NCI-H146 treated with DMSO at 0.1 percent for 48 hours (cell line): ENCODE measurements at regions not wholly inside any gene's neighbourhood (a gene's known extent, or its start where the extent isn't known, plus 50 kb on each side); places are given as distances from the start of the nearest gene placed in this dataset.
"Not testable (repeated sequence)": the region's sequence is repeated elsewhere in the genome, so short reads cannot be mapped to it uniquely, and the experiment has no call there.

Experiments used
- DNase-seq: peaks from one replicate; lab custom pipeline; 2025; ENCODE audit not compliant: unreplicated experiment; lab: John Stamatoyannopoulos, UW

- no peak for DNase-seq
Measured at GRCh38 chr12:67893022-67893580, 96.1 kb upstream of the IFNG-AS1 start.

GRCh38 chr12:67900418-67900817 is 88.8 kb upstream of the IFNG-AS1 start:
- not testable (repeated sequence) for DNase-seq

GRCh38 chr12:67909091-67909531 is 80.1 kb upstream of the IFNG-AS1 start:
- DNase-seq = no peak

- DNase-seq = no peak
Measured at GRCh38 chr12:67909681-67910080, 79.6 kb upstream of the IFNG-AS1 start.

- DNase-seq = no peak
Measured at GRCh38 chr12:67910360-67911274, 78.6 kb upstream of the IFNG-AS1 start.

- no peak for DNase-seq
Measured at GRCh38 chr12:67911275-67911600, 78.0 kb upstream of the IFNG-AS1 start.

GRCh38 chr12:67911789-67912188 is 77.5 kb upstream of the IFNG-AS1 start:
- no peak for DNase-seq

- DNase-seq = peak; percentile 6
Measured at GRCh38 chr12:67915335-67915851, 73.9 kb upstream of the IFNG-AS1 start.

- no peak for DNase-seq
Measured at GRCh38 chr12:67916266-67916970, 72.8 kb upstream of the IFNG-AS1 start.

GRCh38 chr12:67917811-67918210 is 71.4 kb upstream of the IFNG-AS1 start:
- no peak for DNase-seq

GRCh38 chr12:67918441-67918840 is 70.8 kb upstream of the IFNG-AS1 start:
- no peak for DNase-seq

GRCh38 chr12:67919406-67919805 is 69.8 kb upstream of the IFNG-AS1 start:
- no peak for DNase-seq

GRCh38 chr12:67920413-67920812 is 68.8 kb upstream of the IFNG-AS1 start:
- DNase-seq = no peak

GRCh38 chr12:67921286-67921685 is 68.0 kb upstream of the IFNG-AS1 start:
- DNase-seq = no peak

- no peak for DNase-seq
Measured at GRCh38 chr12:67922245-67922644, 67.0 kb upstream of the IFNG-AS1 start.

GRCh38 chr12:67925077-67925476 is 64.2 kb upstream of the IFNG-AS1 start:
- no peak for DNase-seq

- no peak for DNase-seq
Measured at GRCh38 chr12:67925552-67925951, 63.7 kb upstream of the IFNG-AS1 start.

- DNase-seq = no peak
Measured at GRCh38 chr12:67926063-67926462, 63.2 kb upstream of the IFNG-AS1 start.

GRCh38 chr12:67927324-67927723 is 61.9 kb upstream of the IFNG-AS1 start:
- DNase-seq = no peak

- no peak for DNase-seq
Measured at GRCh38 chr12:67927815-67928214, 61.4 kb upstream of the IFNG-AS1 start.

- no peak for DNase-seq
Measured at GRCh38 chr12:67928621-67929383, 60.4 kb upstream of the IFNG-AS1 start.
